ENCODE measurements at regions not wholly inside any gene's neighbourhood (a gene's known extent, or its start where the extent isn't known, plus 50 kb on each side); places are given as distances from the start of the nearest gene placed in this dataset.

GRCh38 chr6:16872543-16873235 lies 111.4 kb upstream of the ATXN1 start:
- Mint-ChIP-seq H3K27me3 (ENCODE audit: insufficient read depth) (no peaks in the 10 kb centered on the region), H3K4me1 (peaks cover 7% of the 10 kb centered on the region)
- WGBS, 2 experiments (ENCODE audit: insufficient coverage in 1 of 2, insufficient read length in 1 of 2): 86 to 87% methylated on average over 5 to 6 of the region's 6 CpGs

GRCh38 chr6:16871047-16871446 lies 109.8 kb upstream of the ATXN1 start:
- H3K36me3 ChIP-seq (ENCODE audit: control insufficient read depth, insufficient read depth, low read length): no peaks in the 10 kb centered on the region
- no peaks in the 10 kb centered on the region for H3K9me3 ChIP-seq (ENCODE audit: control insufficient read depth, low read length)
- Mint-ChIP-seq H3K4me3 (no peak overlapping the region), H3K4me1 (peaks cover 7% of the 10 kb centered on the region), H3K27me3 (ENCODE audit: insufficient read depth) (no peaks in the 10 kb centered on the region), H3K9me3 (no peaks in the 10 kb centered on the region), H3K36me3 (ENCODE audit: low read depth) (no peaks in the 10 kb centered on the region), H3K27ac (no peak overlapping the region)
- peaks cover 3% of the 10 kb centered on the region for H3K4me1 ChIP-seq (ENCODE audit: control insufficient read depth, insufficient read depth, low read length)
- no peak for TF ChIP-seq CTCF (conservative IDR thresholded peaks at IDR 0.05)
- H3K4me3 ChIP-seq (ENCODE audit: low read length): no peak overlapping the region
- no peaks in the 10 kb centered on the region for H3K27me3 ChIP-seq (ENCODE audit: control insufficient read depth, insufficient read depth, low read length, poor library complexity, severe bottlenecking)
- WGBS, 2 experiments (ENCODE audit: insufficient coverage in 1 of 2, insufficient read length in 1 of 2): 89 to 98% methylated on average over 4 to 5 of the region's 5 CpGs
- H3K9ac ChIP-seq (ENCODE audit: extremely low read depth, low read length, poor library complexity, severe bottlenecking): no peak overlapping the region
- H3K27ac ChIP-seq (ENCODE audit: low read depth, low read length): no peak overlapping the region
- no peak for DNase-seq

More at GRCh38 chr6:16872543-16873235, 111.4 kb upstream of the ATXN1 start:
- H3K4me3 Mint-ChIP-seq: no peak overlapping the region
- TF ChIP-seq CTCF (conservative IDR thresholded peaks at IDR 0.05): peak; percentile 46
- H3K9me3 Mint-ChIP-seq: peaks cover 12% of the 10 kb centered on the region
- no peak overlapping the region for H3K9ac ChIP-seq (ENCODE audit: extremely low read depth, low read length, poor library complexity, severe bottlenecking)
- no peak overlapping the region for H3K4me3 ChIP-seq (ENCODE audit: low read length)
- H3K27ac Mint-ChIP-seq: no peak overlapping the region
- peaks cover 3% of the 10 kb centered on the region for H3K4me1 ChIP-seq (ENCODE audit: control insufficient read depth, insufficient read depth, low read length)
- DNase-seq: no peak
- no peaks in the 10 kb centered on the region for H3K36me3 ChIP-seq (ENCODE audit: control insufficient read depth, insufficient read depth, low read length)
- no peaks in the 10 kb centered on the region for H3K27me3 ChIP-seq (ENCODE audit: control insufficient read depth, insufficient read depth, low read length, poor library complexity, severe bottlenecking)
- no peaks in the 10 kb centered on the region for H3K36me3 Mint-ChIP-seq (ENCODE audit: low read depth)
- no peaks in the 10 kb centered on the region for H3K9me3 ChIP-seq (ENCODE audit: control insufficient read depth, low read length)
- no peak overlapping the region for H3K27ac ChIP-seq (ENCODE audit: low read depth, low read length)

GRCh38 chr6:16868968-16869367 lies 107.7 kb upstream of the ATXN1 start:
- Mint-ChIP-seq H3K4me1 (peaks cover 7% of the 10 kb centered on the region), H3K36me3 (ENCODE audit: low read depth) (no peaks in the 10 kb centered on the region), H3K27ac (no peak overlapping the region), H3K27me3 (ENCODE audit: insufficient read depth) (no peaks in the 10 kb centered on the region), H3K4me3 (no peak overlapping the region), H3K9me3 (no peaks in the 10 kb centered on the region)
- no peak overlapping the region for H3K9ac ChIP-seq (ENCODE audit: extremely low read depth, low read length, poor library complexity, severe bottlenecking)
- no peak overlapping the region for H3K4me3 ChIP-seq (ENCODE audit: low read length)
- no peak for DNase-seq
- WGBS, 2 experiments (ENCODE audit: insufficient coverage in 1 of 2, insufficient read length in 1 of 2): 83% methylated on average over 2 of the region's 3 CpGs; no CpG with 5 or more reads in 1 of the 2 experiments
- no peaks in the 10 kb centered on the region for H3K36me3 ChIP-seq (ENCODE audit: control insufficient read depth, insufficient read depth, low read length)
- TF ChIP-seq CTCF (conservative IDR thresholded peaks at IDR 0.05): no peak
- no peak overlapping the region for H3K27ac ChIP-seq (ENCODE audit: low read depth, low read length)
- H3K27me3 ChIP-seq (ENCODE audit: control insufficient read depth, insufficient read depth, low read length, poor library complexity, severe bottlenecking): no peaks in the 10 kb centered on the region
- peaks cover 3% of the 10 kb centered on the region for H3K4me1 ChIP-seq (ENCODE audit: control insufficient read depth, insufficient read depth, low read length)
- no peaks in the 10 kb centered on the region for H3K9me3 ChIP-seq (ENCODE audit: control insufficient read depth, low read length)
